Erythroblast (primary cell): ENCODE measurements at regions not wholly inside any gene's neighbourhood (a gene's known extent, or its start where the extent isn't known, plus 50 kb on each side); places are given as distances from the start of the nearest gene placed in this dataset.

Source experiments
- DNase-seq, 2 experiments: peaks; one replicate each; lab custom pipeline; 2025; lab: John Stamatoyannopoulos, UW
- GATA1 ChIP-seq: IDR thresholded peaks from 2 replicates; pipeline ENCODE4 v1.6.1; 2011; ENCODE audit warnings: low read depth, mild to moderate bottlenecking, control low read depth, low read length, moderate library complexity
- POLR2A ChIP-seq: IDR thresholded peaks from 2 replicates; pipeline ENCODE4 v1.6.1; 2011; ENCODE audit warnings: mild to moderate bottlenecking, low read length

GRCh38 chr20:7371518-7372163 lies 568.6 kb downstream of the HAO1 start:
- no peak for DNase-seq
- TF ChIP-seq GATA1 (no peak), POLR2A (no peak)

GRCh38 chr20:7375905-7376304 lies 564.4 kb downstream of the HAO1 start:
- peak; percentile 1 to 40 for DNase-seq
- TF ChIP-seq POLR2A: no peak
- no peak for TF ChIP-seq GATA1

GRCh38 chr20:7378864-7379605 lies 561.2 kb downstream of the HAO1 start:
- no peak for DNase-seq
- no peak for TF ChIP-seq POLR2A
- no peak for TF ChIP-seq GATA1

- DNase-seq: no peak
- TF ChIP-seq POLR2A: no peak
- no peak for TF ChIP-seq GATA1
These were observed 560.5 kb downstream of the HAO1 start for GRCh38 chr20:7379621-7380220.

GRCh38 chr20:7383216-7383615 lies 557.0 kb downstream of the HAO1 start:
- no peak for DNase-seq

GRCh38 chr20:7387638-7388193 lies 552.5 kb downstream of the HAO1 start:
- no peak for DNase-seq
- TF ChIP-seq POLR2A: no peak
- no peak for TF ChIP-seq GATA1

More at GRCh38 chr20:7383216-7383615, 557.0 kb downstream of the HAO1 start:
- TF ChIP-seq GATA1 (no peak), POLR2A (no peak)

- TF ChIP-seq GATA1: no peak
- TF ChIP-seq POLR2A: no peak
- no peak for DNase-seq
These were observed 551.0 kb downstream of the HAO1 start for GRCh38 chr20:7389216-7389615.

GRCh38 chr20:7392542-7393206 lies 547.6 kb downstream of the HAO1 start:
- DNase-seq: no peak
- no peak for TF ChIP-seq POLR2A

- no peak for DNase-seq
- no peak for TF ChIP-seq POLR2A
- TF ChIP-seq GATA1: no peak
These were observed 541.1 kb downstream of the HAO1 start for GRCh38 chr20:7399114-7399513.

- TF ChIP-seq GATA1 (no peak), POLR2A (no peak)
- DNase-seq: no peak
These were observed 540.7 kb downstream of the HAO1 start for GRCh38 chr20:7399575-7399974.

GRCh38 chr20:7406671-7407070 lies 533.6 kb downstream of the HAO1 start:
- TF ChIP-seq POLR2A (no peak), GATA1 (no peak)
- no peak for DNase-seq

- no peak for DNase-seq
- TF ChIP-seq POLR2A (no peak), GATA1 (no peak)
These were observed 530.1 kb downstream of the HAO1 start for GRCh38 chr20:7410150-7410549.

- TF ChIP-seq GATA1: no peak
- TF ChIP-seq POLR2A: no peak
- DNase-seq: no peak
These were observed 529.2 kb downstream of the HAO1 start for GRCh38 chr20:7411075-7411474.

- DNase-seq: no peak
- TF ChIP-seq POLR2A: no peak
- TF ChIP-seq GATA1: no peak
These were observed 524.8 kb downstream of the HAO1 start for GRCh38 chr20:7415427-7415826.
